Right lobe of liver (tissue), 6 donors: ENCODE measurements at regions not wholly inside any gene's neighbourhood (a gene's known extent, or its start where the extent isn't known, plus 50 kb on each side); places are given as distances from the start of the nearest gene placed in this dataset.

Source experiments
- ATAC-seq, 4 donors: fragments of 200-7000 bp; cut with Tn5 transposase; one replicate each; pipeline ENCODE4 v1.9.1; 2020; ENCODE audit warnings: mild to moderate bottlenecking in 4 of 4, moderate library complexity in 4 of 4
- DNase-seq, 3 donors: peaks; one replicate each; pipeline ENCODE4 v3.0.0-alpha.2; 2020
- H3K27ac ChIP-seq, 3 donors: fragments of 200-600 bp; one replicate each; pipeline ENCODE4 v1.8.0; 2022
- H3K27me3 ChIP-seq, 2 donors: fragments of 200-600 bp; one replicate each; pipeline ENCODE4 v1.8.0; 2022
- H3K36me3 ChIP-seq, 4 donors: fragments of 200-600 bp; sonication (generic) in 1 of 4; one replicate each; pipeline versions ENCODE4 v1.5.1 to v1.8.0; 2017 to 2022; ENCODE audit warnings: control low read depth in 1 of 4
- H3K4me1 ChIP-seq, 4 donors: fragments of 200-600 bp; sonication (generic) in 1 of 4; one replicate each; pipeline versions ENCODE4 v1.5.1 to v1.8.0; 2017 to 2022; ENCODE audit warnings: control low read depth in 1 of 4
- H3K4me3 ChIP-seq, 3 donors: fragments of 200-600 bp; one replicate each; pipeline ENCODE4 v1.8.0; 2022
- H3K9me3 ChIP-seq, 4 donors: fragments of 200-600 bp; sonication (generic) in 1 of 4; one replicate each; pipeline versions ENCODE4 v1.5.1 to v1.8.0; 2017 to 2022; ENCODE audit warnings: control low read depth in 1 of 4
- POLR2A ChIP-seq: fragments of 450-650 bp; IDR thresholded peaks from one replicate; pipeline ENCODE4 v1.6.1; 2017; ENCODE audit warnings: antibody characterized with exemption, mild to moderate bottlenecking
- WGBS: methylation state at CpG from one replicate; pipeline ENCODE4 v1.1.6; 2018; ENCODE audit warnings: low coverage, low lambda C conversion rate; ENCODE audit not compliant: insufficient coverage; ENCODE audit errors: missing lambda C conversion rate; 5-methylcytosine and 5-hydroxymethylcytosine counted together
- intact Hi-C, 2 donors: fragments of 100-400 bp; cut with DNase I; formaldehyde crosslinking; loops; one replicate each; pipeline versions ENCODE4 v1.11.2 to v1.14.1; 2022
- TF ChIP-seq, protein P1 (sequence below), 4 donors: fragments of 200-600 bp in 3 of 4; fragments of 450-650 bp in 1 of 4; IDR thresholded peaks; one replicate each; pipeline versions ENCODE4 v1.5.1 to v1.8.0; 2016 to 2022; ENCODE audit warnings: antibody characterized with exemption in 4 of 4, mild to moderate bottlenecking in 2 of 4
- donor health status: DM: no; HTN: yes; CAD: no.
- donor health status: DM: no; HTN: no; CAD: no.
- donor health status: DM: no; HTN: no; CAD: no.
- donor health status: DM: no; HTN: yes; CAD: no.
- donor health status: DM: no; HTN: yes; CAD: no.

DNA sequence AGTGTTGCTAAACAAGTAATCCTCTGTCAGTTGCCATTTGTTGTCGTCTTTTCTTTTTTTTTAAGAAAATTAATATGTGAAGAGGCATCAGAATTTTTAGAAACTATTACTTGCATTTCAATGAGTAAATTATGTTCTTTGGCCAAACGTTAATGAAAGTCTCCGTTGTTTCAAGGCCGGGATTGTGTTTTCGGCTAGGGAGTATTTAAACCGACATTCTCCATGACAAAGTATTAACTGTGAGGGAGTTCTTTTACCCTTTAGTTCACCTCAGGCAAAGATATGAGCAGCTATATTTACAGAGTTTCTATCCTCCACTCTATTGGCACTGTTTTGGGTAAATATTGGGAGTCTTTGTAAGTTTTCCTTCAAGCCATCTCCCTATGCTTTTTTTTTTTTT, 668.9 kb downstream of the METTL15 start:
- H3K27ac ChIP-seq: no peak overlapping the region
- no peak overlapping the region for H3K4me3 ChIP-seq
- 60% methylated on average over 5 of the region's 6 CpGs for WGBS
- no peaks in the 10 kb centered on the region for H3K4me1 ChIP-seq
- H3K27me3 ChIP-seq: no peaks in the 10 kb centered on the region
- ATAC-seq (no peak), DNase-seq (no peak)
- TF ChIP-seq POLR2A: no peak
- TF ChIP-seq, protein P1, sequence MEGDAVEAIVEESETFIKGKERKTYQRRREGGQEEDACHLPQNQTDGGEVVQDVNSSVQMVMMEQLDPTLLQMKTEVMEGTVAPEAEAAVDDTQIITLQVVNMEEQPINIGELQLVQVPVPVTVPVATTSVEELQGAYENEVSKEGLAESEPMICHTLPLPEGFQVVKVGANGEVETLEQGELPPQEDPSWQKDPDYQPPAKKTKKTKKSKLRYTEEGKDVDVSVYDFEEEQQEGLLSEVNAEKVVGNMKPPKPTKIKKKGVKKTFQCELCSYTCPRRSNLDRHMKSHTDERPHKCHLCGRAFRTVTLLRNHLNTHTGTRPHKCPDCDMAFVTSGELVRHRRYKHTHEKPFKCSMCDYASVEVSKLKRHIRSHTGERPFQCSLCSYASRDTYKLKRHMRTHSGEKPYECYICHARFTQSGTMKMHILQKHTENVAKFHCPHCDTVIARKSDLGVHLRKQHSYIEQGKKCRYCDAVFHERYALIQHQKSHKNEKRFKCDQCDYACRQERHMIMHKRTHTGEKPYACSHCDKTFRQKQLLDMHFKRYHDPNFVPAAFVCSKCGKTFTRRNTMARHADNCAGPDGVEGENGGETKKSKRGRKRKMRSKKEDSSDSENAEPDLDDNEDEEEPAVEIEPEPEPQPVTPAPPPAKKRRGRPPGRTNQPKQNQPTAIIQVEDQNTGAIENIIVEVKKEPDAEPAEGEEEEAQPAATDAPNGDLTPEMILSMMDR (IDR thresholded peaks at IDR 0.05): no peak
- intact Hi-C loops: no loop called here
- H3K9me3 ChIP-seq: no peaks in the 10 kb centered on the region
- H3K36me3 ChIP-seq: no peaks in the 10 kb centered on the region

DNA sequence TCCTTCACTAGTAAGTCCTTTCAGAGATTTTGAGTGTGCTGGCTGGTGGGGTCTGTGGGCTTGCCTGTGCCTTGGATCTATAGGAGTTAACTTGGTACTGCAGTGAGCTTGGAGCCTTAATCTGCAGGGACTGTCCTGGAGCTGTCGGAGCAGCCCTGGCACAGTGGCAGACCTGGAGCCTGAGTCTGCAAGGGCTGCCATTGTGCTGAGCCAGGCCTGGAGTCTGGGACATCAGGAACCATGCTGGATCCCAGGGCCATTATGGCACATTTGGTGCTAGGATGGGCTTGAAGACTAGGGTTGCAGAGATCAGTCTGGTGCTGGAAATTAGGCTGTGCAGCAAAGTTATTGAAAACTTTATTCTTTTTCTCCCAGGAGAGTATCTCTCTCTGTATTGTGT, 665.4 kb downstream of the METTL15 start:
- no CpG with 5 or more reads among the region's 1 CpG for WGBS
- no peak for DNase-seq
- H3K9me3 ChIP-seq: no peaks in the 10 kb centered on the region
- H3K27ac ChIP-seq: no peak overlapping the region
- TF ChIP-seq, protein P1 (IDR thresholded peaks at IDR 0.05): no peak
- TF ChIP-seq POLR2A: no peak
- no peaks in the 10 kb centered on the region for H3K36me3 ChIP-seq
- ATAC-seq: no peak
- H3K27me3 ChIP-seq: no peaks in the 10 kb centered on the region
- intact Hi-C loops: no loop called here
- no peaks in the 10 kb centered on the region for H3K4me1 ChIP-seq
- H3K4me3 ChIP-seq: no peak overlapping the region

DNA sequence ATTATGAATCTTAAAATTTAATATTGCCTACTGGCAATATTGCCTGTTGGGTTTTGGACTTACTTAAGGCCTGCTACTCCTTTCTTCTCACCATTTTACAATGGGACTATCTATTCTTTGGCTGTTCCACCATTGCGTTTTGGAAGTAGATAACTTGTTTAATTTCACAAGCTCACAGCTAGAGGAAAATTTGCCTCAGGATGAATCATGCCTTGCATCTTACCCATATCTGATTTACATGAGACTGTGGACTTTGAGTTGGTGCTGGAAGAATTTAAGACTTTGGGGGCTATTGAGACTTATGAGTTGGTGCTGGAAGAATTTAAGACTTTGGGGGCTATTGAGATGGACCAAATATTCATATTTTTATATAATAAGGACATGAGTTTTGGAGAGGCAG, 662.6 kb downstream of the METTL15 start:
- intact Hi-C loops: no loop called here

DNA sequence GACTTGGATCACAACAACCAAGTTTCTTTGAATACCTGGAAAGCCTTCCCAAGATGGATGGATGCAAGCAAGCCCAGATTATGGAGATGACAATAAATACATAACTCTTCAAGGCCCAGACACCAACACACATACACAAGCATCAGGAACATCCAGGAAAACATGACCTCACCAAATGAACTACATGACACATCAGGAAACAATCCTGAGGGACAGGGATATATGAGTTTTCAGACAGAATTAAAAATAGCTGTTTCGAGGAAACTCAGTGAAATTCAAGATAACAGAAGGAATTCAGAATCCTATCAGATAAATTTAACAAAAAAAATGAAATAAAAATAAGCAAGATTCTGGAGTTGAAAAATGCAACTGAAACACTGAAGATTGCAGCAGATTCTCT, 659.4 kb downstream of the METTL15 start:
- DNase-seq: no peak
- TF ChIP-seq, protein P1 (IDR thresholded peaks at IDR 0.05): no peak
- TF ChIP-seq POLR2A: no peak
- intact Hi-C loops: no loop called here
- Histone ChIP-seq H3K27ac (no peak overlapping the region), H3K4me1 (no peaks in the 10 kb centered on the region), H3K36me3 (no peaks in the 10 kb centered on the region), H3K9me3 (no peaks in the 10 kb centered on the region), H3K4me3 (no peak overlapping the region), H3K27me3 (no peaks in the 10 kb centered on the region)
- 23% methylated on average over 1 of the region's 1 CpG for WGBS
- ATAC-seq: no peak

More for the DNA sequence above, 662.6 kb downstream of the METTL15 start:
- WGBS: 43% methylated on average over 1 of the region's 1 CpG
- no peak for ATAC-seq
- TF ChIP-seq POLR2A: no peak
- TF ChIP-seq, protein P1 (IDR thresholded peaks at IDR 0.05): no peak
- Histone ChIP-seq H3K27ac (no peak overlapping the region), H3K9me3 (no peaks in the 10 kb centered on the region), H3K27me3 (no peaks in the 10 kb centered on the region), H3K4me1 (no peaks in the 10 kb centered on the region), H3K36me3 (no peaks in the 10 kb centered on the region), H3K4me3 (no peak overlapping the region)
- DNase-seq: no peak

DNA sequence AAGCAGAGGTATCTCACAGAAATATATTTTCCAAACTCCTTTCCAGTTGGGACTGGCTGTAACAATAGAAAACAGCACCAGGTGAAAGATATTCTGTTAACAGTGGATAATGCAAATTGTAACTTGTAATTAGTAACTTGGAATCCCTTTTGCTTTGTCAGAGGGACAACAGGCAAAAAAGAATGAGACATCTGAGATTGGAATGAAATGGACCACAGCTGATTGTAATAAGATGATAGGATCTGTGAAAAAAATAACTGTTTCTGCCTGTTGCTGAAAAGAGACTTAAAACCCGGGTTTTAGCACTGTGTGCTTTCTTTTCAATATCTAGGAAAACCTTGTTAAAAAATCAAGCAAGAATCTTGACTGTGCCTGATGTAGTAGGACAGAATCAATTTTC, 655.7 kb downstream of the METTL15 start:
- ATAC-seq (no peak), DNase-seq (no peak)
- Histone ChIP-seq H3K4me3 (no peak overlapping the region), H3K9me3 (no peaks in the 10 kb centered on the region), H3K4me1 (no peaks in the 10 kb centered on the region), H3K27me3 (no peaks in the 10 kb centered on the region), H3K36me3 (no peaks in the 10 kb centered on the region), H3K27ac (no peak overlapping the region)
- intact Hi-C loops: no loop called here
- 43% methylated on average over 1 of the region's 1 CpG for WGBS
- TF ChIP-seq, protein P1 (IDR thresholded peaks at IDR 0.05): no peak
- TF ChIP-seq POLR2A: no peak
